CD4-positive, CD25-positive, alpha-beta regulatory T cell (primary cell): ENCODE measurements at regions not wholly inside any gene's neighbourhood (a gene's known extent, or its start where the extent isn't known, plus 50 kb on each side); places are given as distances from the start of the nearest gene placed in this dataset.

Experiments used
- ATAC-seq, 2 donors: fragments of 150-1000 bp; cut with Tn5 transposase; one replicate each; pipeline ENCODE4 v1.10.0; 2021; ENCODE audit warnings: low read depth in 2 of 2, moderate number of reproducible peaks in 2 of 2, moderate library complexity in 1 of 2
- DNase-seq, 3 donors: peaks; one replicate each; pipeline versions ENCODE4 v3.0.0 to v3.0.0-alpha.2; 2012 to 2022; ENCODE audit warnings: mixed read lengths in 1 of 3
- H3K27ac ChIP-seq: one replicate; pipeline ENCODE4 v1.7.0; 2013; ENCODE audit warnings: mild to moderate bottlenecking, low read length; ENCODE audit not compliant: insufficient read depth, poor library complexity, severe bottlenecking
- H3K27me3 ChIP-seq: one replicate; pipeline ENCODE4 v1.7.0; 2013; ENCODE audit warnings: low read length; ENCODE audit not compliant: control insufficient read depth, insufficient read depth
- H3K36me3 ChIP-seq: one replicate; pipeline ENCODE4 v1.7.0; 2013; ENCODE audit warnings: mild to moderate bottlenecking, low read length, moderate library complexity; ENCODE audit not compliant: control insufficient read depth, insufficient read depth
- H3K4me1 ChIP-seq: 2 replicates; pipeline ENCODE4 v1.7.0; 2013; ENCODE audit warnings: mild to moderate bottlenecking, low read length; ENCODE audit not compliant: insufficient read depth, control insufficient read depth, poor library complexity, severe bottlenecking
- H3K4me3 ChIP-seq: one replicate; pipeline ENCODE4 v1.7.0; 2013; ENCODE audit warnings: low read depth, mild to moderate bottlenecking, low read length, moderate library complexity
- H3K9me3 ChIP-seq, 2 experiments: 1 replicate in 1 of 2; 2 replicates in 1 of 2; pipeline ENCODE4 v1.7.0; 2013; ENCODE audit warnings: low read length in 2 of 2, mild to moderate bottlenecking in 1 of 2, moderate library complexity in 1 of 2; ENCODE audit not compliant: control insufficient read depth in 2 of 2
- H3K27ac Mint-ChIP-seq, 3 donors: one replicate each; pipeline ENCODE4 v1.8.0; 2020 to 2022; ENCODE audit warnings: mild to moderate bottlenecking in 3 of 3, mixed read lengths in 3 of 3, moderate library complexity in 2 of 3
- H3K27me3 Mint-ChIP-seq: one replicate; pipeline ENCODE4 v1.8.0; 2022; ENCODE audit warnings: mild to moderate bottlenecking, mixed read lengths
- H3K36me3 Mint-ChIP-seq: one replicate; pipeline ENCODE4 v1.8.0; 2020; ENCODE audit warnings: mixed read lengths
- H3K4me1 Mint-ChIP-seq, 4 donors: one replicate each; pipeline ENCODE4 v1.8.0; 2020 to 2022; ENCODE audit warnings: mixed read lengths in 4 of 4, mild to moderate bottlenecking in 1 of 4
- H3K4me3 Mint-ChIP-seq, 4 donors: one replicate each; pipeline ENCODE4 v1.8.0; 2020 to 2022; ENCODE audit warnings: mild to moderate bottlenecking in 4 of 4, mixed read lengths in 4 of 4, moderate library complexity in 3 of 4
- H3K9me3 Mint-ChIP-seq, 7 donors: one replicate each; pipeline ENCODE4 v1.8.0; 2020 to 2022; ENCODE audit warnings: mixed read lengths in 7 of 7, mild to moderate bottlenecking in 3 of 7, moderate library complexity in 2 of 7

DNA sequence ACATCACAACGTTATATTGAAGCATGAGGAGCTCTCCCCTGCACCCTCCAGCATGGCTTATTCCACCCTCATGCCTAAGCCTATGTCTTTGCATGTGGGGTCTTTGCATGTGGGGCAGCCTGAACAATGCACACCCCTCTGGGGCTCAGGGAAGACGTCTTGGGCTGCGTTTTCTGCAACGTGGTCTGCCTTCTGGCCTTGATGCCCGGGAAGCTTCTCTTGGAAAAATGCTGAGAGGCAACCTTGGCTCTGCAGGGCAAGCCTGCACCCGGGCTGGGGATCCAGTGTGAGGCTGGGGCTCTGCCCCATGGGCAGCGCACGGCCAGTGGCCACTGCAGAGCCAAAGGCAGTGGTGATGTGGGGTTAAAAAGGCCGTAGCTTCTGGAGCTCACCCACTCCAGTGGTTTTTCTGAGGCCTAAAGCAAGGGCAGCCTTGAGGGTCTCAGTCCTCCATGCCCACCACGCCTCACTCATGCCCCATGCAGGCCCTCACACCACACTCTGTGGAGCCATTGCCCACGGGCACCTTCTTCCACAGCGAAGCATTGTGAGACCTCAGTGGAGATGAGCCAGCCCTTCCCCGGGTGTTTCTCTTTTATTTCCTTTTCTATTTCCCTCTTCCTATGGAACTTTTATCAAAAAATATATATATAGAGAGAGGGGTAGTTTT is 112.2 kb downstream of the MRPL36 start:
- no peaks in the 10 kb centered on the region for H3K36me3 ChIP-seq
- H3K27me3 ChIP-seq, result no peaks in the 10 kb centered on the region
- Mint-ChIP-seq H3K9me3 (peaks cover 0 to 14% (median 2%) of the 10 kb centered on the region in 7 donors), H3K4me1 (no peaks in the 10 kb centered on the region), H3K36me3 (no peaks in the 10 kb centered on the region), H3K27me3 (peaks cover 11% of the 10 kb centered on the region), H3K4me3 (no peak overlapping the region), H3K27ac (no peak overlapping the region)
- no peak overlapping the region for H3K4me3 ChIP-seq
- no peak overlapping the region for H3K27ac ChIP-seq
- no peaks in the 10 kb centered on the region for H3K4me1 ChIP-seq
- no peak for DNase-seq
- peaks cover 0 to 6% of the 10 kb centered on the region in 2 experiments for H3K9me3 ChIP-seq
- ATAC-seq, result no peak

DNA sequence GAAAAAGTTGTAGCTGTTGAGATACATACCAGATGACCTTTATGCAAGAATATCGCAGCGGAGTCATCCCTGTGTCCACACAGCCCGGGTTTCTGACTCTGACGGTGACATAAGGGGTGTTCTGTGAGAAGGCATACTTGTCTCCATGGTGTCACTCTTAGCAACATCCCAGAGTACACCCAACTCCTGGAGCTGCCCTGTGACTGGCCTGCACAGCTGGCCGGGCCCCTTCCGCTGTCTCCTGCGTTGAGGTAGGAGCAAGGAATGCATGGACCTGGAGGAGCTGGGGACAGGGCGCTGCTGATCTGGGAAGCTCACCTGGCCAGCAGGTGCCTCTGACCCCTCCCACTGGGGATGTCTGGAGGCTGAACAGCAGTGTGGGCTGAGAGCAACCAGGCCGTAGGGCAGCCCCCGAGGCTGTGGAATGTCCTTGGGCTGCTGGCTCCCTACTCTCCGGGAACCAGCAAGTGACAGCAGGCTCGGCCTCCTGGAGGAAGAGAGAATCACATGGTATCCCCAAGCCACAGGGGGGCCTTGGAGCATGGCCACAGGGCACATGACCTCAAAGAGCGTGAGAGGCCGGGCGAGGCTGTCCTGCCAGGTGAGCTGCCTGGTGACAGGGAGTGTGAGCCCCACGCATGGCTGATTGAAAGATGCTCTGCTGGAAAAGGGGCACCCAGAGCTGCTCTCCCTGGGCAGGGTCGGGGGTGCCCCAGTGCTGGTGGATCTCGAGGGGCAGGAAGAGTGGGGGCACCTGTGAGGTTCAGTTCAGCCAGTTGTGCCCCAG is 113.4 kb downstream of the MRPL36 start:
- no peak overlapping the region for H3K4me3 ChIP-seq
- no peak overlapping the region for H3K27ac Mint-ChIP-seq
- no peak overlapping the region for H3K4me3 Mint-ChIP-seq
- H3K27ac ChIP-seq, result no peak overlapping the region
- no peaks in the 10 kb centered on the region for H3K36me3 Mint-ChIP-seq
- peaks cover 0 to 6% of the 10 kb centered on the region in 2 experiments for H3K9me3 ChIP-seq
- H3K36me3 ChIP-seq, result no peaks in the 10 kb centered on the region
- ATAC-seq (no peak), DNase-seq (no peak)
- H3K27me3 ChIP-seq, result no peaks in the 10 kb centered on the region
- H3K4me1 ChIP-seq, result no peaks in the 10 kb centered on the region
- H3K9me3 Mint-ChIP-seq, result peaks cover 0 to 14% (median 2%) of the 10 kb centered on the region in 7 donors
- peaks cover 11% of the 10 kb centered on the region for H3K27me3 Mint-ChIP-seq
- H3K4me1 Mint-ChIP-seq, result no peaks in the 10 kb centered on the region

DNA sequence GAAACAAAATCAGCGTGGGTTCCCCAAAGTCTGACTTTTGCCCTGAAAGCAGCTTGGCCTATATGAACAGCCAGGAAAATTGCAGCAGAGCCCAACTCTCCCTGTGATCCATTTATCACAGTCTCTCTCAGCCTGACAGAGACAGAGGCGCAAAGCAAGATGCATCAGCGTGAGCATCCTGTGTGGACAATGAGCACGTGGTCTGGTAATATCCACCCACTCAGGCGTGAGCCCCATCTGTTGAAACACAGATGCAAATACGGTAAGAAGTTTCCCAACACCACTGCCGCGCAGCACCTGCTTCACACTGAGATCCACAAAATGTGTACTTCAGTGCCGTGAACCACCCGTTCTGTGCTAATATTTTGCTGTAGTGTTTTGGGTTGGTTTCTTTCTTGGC is 114.6 kb downstream of the MRPL36 start:
- H3K9me3 Mint-ChIP-seq, result peaks cover 0 to 12% (median 2%) of the 10 kb centered on the region in 7 donors
- H3K36me3 Mint-ChIP-seq, result no peaks in the 10 kb centered on the region
- H3K9me3 ChIP-seq, result peaks cover 0 to 6% of the 10 kb centered on the region in 2 experiments
- H3K4me3 Mint-ChIP-seq, result no peak overlapping the region
- ATAC-seq, result no peak
- no peaks in the 10 kb centered on the region for H3K4me1 ChIP-seq
- H3K27ac ChIP-seq, result no peak overlapping the region
- no peak overlapping the region for H3K27ac Mint-ChIP-seq
- no peaks in the 10 kb centered on the region for H3K36me3 ChIP-seq
- no peak for DNase-seq
- H3K27me3 ChIP-seq, result peaks cover 2% of the 10 kb centered on the region
- peaks cover 18% of the 10 kb centered on the region for H3K27me3 Mint-ChIP-seq
- no peaks in the 10 kb centered on the region for H3K4me1 Mint-ChIP-seq
- H3K4me3 ChIP-seq, result no peak overlapping the region

DNA sequence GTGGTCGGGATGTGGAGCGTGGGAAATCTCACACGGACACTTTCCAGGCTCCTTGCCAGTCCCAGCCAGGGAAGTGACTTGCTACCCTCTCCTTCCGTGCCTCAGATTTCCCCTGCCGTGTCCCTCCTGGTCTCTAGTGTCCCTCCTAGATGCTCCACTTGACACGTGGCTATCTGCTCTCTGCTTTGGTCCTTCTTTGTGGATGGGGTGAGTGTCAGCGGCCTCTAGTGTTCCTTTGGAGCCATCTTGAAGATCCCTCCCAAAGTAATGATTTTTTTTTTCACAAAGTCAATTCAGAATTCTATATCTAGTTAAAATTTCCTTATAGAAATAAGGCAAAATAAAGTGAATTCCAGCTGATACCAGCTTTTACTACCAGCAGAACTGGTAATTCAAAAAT is 117.7 kb downstream of the MRPL36 start:
- Histone ChIP-seq H3K9me3 (peaks cover 0 to 4% of the 10 kb centered on the region in 2 experiments), H3K36me3 (no peaks in the 10 kb centered on the region), H3K27ac (no peak overlapping the region), H3K4me3 (no peak overlapping the region), H3K4me1 (no peaks in the 10 kb centered on the region), H3K27me3 (peaks cover 4% of the 10 kb centered on the region)
- Mint-ChIP-seq H3K27me3 (peaks cover 29% of the 10 kb centered on the region), H3K27ac (no peak overlapping the region), H3K4me1 (no peaks in the 10 kb centered on the region), H3K9me3 (peaks cover 0 to 17% (median 4%) of the 10 kb centered on the region in 7 donors), H3K36me3 (no peaks in the 10 kb centered on the region), H3K4me3 (no peak overlapping the region)
- DNase-seq (no peak), ATAC-seq (no peak)

DNA sequence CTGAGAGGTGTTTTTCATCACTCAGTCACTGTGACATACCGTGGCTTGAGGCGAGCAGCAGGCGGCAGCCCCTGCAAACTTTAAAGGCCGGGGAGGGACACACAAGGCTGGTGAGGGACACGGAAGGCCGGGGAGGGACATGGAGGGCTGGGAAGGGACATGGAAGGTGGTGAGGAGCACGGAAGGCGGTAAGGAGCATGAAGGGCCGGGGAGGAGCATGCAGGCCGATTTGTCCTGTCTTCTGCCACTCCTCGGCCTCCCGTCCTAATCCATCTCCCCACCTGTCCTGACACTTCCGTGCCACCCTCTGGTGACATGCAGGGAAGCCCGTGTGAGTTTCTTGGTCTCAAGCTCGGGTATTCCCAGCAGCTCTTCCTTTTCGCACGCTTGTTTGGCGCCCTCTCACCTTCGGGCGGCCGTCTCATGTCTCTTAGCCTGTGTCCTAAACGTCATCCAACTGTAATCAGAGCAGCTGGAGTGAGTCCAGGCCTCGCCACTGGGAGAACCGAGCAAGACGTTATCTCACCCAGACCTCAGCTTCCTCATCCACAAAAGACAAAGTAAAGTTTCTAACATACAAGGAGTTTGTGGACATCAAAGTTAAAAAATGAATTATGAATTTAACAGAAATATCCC is 126.5 kb downstream of the MRPL36 start:
- no peak overlapping the region for H3K4me3 ChIP-seq
- peaks cover 0 to 2% of the 10 kb centered on the region in 2 experiments for H3K9me3 ChIP-seq
- Mint-ChIP-seq H3K9me3 (peaks cover 0 to 8% (median 0%) of the 10 kb centered on the region in 7 donors), H3K36me3 (no peaks in the 10 kb centered on the region), H3K4me1 (peaks cover 0 to 5% (median 0%) of the 10 kb centered on the region in 4 donors), H3K27me3 (peaks cover 53% of the 10 kb centered on the region), H3K4me3 (no peak overlapping the region), H3K27ac (no peak overlapping the region)
- no peaks in the 10 kb centered on the region for H3K36me3 ChIP-seq
- no peak for DNase-seq
- H3K27me3 ChIP-seq, result peaks cover 11% of the 10 kb centered on the region
- no peak for ATAC-seq
- H3K27ac ChIP-seq, result no peak overlapping the region
- H3K4me1 ChIP-seq, result no peaks in the 10 kb centered on the region

DNA sequence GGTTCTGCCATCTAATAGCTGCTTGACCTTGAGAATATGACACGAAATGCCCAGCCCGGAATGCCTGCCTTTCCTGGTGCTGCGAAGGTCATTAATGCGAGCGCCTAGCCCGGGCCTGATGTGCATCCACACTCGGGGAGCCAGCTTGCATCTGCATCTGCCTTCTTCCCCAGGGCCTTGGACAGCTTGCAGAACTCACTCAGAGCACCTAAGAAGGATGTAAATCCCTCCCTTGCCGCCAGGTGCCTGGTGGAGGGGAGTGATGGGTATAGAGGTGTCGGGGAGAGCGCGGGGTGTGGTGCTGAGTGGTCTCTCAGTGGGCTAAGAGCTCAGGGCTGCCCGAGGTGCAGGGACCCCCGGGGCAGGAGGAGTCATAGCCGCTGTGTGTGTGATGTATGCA is 127.2 kb downstream of the MRPL36 start:
- peaks cover 0 to 2% of the 10 kb centered on the region in 2 experiments for H3K9me3 ChIP-seq
- H3K4me1 Mint-ChIP-seq, result peaks cover 0 to 7% (median 0%) of the 10 kb centered on the region in 4 donors
- H3K27me3 Mint-ChIP-seq, result peaks cover 50% of the 10 kb centered on the region
- H3K4me3 ChIP-seq, result no peak overlapping the region
- DNase-seq (no peak), ATAC-seq (no peak)
- no peak overlapping the region for H3K4me3 Mint-ChIP-seq
- peaks cover 11% of the 10 kb centered on the region for H3K27me3 ChIP-seq
- no peak overlapping the region for H3K27ac Mint-ChIP-seq
- peaks cover 0 to 6% (median 0%) of the 10 kb centered on the region in 7 donors for H3K9me3 Mint-ChIP-seq
- H3K4me1 ChIP-seq, result peaks cover 4% of the 10 kb centered on the region
- no peaks in the 10 kb centered on the region for H3K36me3 Mint-ChIP-seq
- no peaks in the 10 kb centered on the region for H3K36me3 ChIP-seq
- H3K27ac ChIP-seq, result no peak overlapping the region

DNA sequence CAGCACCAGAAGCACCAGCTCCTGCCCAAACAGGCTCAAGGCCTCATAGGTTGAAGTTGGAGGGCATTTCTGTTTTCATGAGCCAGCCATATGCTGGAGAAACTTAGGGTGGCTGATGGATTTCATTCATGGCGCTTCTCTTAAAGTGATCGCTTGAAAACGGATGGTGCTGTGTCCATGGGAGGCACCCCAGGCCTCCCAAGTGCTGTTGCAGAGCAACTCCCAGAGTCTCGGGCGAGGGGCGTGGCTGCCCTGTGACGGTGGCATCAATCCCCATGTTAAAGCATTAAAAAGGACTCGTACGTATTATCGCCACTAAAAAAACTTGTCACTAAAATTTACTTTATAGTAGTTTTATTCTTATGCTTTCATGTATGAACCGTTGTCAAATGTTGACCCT is 128.3 kb downstream of the MRPL36 start:
- H3K4me1 ChIP-seq, result peaks cover 8% of the 10 kb centered on the region
- Mint-ChIP-seq H3K4me3 (no peak overlapping the region), H3K27ac (no peak overlapping the region), H3K27me3 (peaks cover 49% of the 10 kb centered on the region), H3K9me3 (peaks cover 0 to 4% (median 0%) of the 10 kb centered on the region in 7 donors), H3K4me1 (peaks cover 0 to 11% (median 3%) of the 10 kb centered on the region in 4 donors), H3K36me3 (no peaks in the 10 kb centered on the region)
- no peak for ATAC-seq
- H3K36me3 ChIP-seq, result no peaks in the 10 kb centered on the region
- H3K4me3 ChIP-seq, result no peak overlapping the region
- H3K27me3 ChIP-seq, result peaks cover 11% of the 10 kb centered on the region
- H3K9me3 ChIP-seq, result peaks cover 0 to 2% of the 10 kb centered on the region in 2 experiments
- no peak overlapping the region for H3K27ac ChIP-seq
- no peak for DNase-seq
